Skin epidermis (tissue), 12 donors: ENCODE measurements at regions not wholly inside any gene's neighbourhood (a gene's known extent, or its start where the extent isn't known, plus 50 kb on each side); places are given as distances from the start of the nearest gene placed in this dataset.

ENCODE experiments used
- H3K27ac ChIP-seq, 21 experiments: fragments of 200-600 bp; sonication (generic) in 11 of 21; one replicate each; pipeline ENCODE4 v1.5.0; 2020; ENCODE audit warnings: mild to moderate bottlenecking in 3 of 21, inconsistent platforms in 2 of 21, moderate library complexity in 2 of 21
- H3K4me3 ChIP-seq, 7 experiments: fragments of 200-600 bp; sonication (generic) in 2 of 7; one replicate each; pipeline ENCODE4 v1.5.0; 2020; ENCODE audit warnings: inconsistent platforms in 2 of 7, mild to moderate bottlenecking in 2 of 7, moderate library complexity in 1 of 7

DNA sequence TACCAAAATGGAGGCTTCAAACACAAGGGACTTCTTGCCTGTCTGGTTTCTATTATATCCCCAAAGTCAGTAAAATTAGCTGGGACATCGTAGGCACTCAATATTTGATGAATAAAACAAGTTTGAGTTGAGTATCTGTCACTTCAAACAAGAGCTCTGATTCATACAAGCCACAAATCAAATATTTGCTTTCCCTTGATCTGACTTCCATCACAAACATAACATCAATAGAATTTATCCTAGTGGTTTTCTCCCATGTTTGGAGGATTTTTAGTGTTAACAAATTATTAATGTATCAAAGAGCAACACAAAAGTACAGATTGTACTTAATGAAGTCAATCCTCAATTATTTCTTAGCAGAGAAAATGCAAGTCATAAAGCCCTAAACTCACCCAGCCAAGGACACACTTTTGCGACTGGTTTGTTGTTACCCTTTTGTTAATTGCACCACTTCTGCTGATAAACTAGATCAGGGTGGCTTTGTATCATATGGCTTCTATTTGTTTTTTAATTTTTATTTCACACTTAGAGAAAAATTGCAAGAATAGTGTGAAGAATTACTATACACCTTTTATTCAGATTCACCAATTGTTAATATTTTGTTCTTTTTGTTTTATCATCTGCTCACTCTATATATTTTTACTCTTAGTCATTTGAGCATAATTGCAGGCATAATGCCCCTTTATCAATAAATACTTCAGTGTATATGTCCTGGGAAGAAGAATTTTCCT, 117.4 kb upstream of the PRDM1 start:
- no peak overlapping the region for H3K27ac ChIP-seq
- no peak overlapping the region for H3K4me3 ChIP-seq

DNA sequence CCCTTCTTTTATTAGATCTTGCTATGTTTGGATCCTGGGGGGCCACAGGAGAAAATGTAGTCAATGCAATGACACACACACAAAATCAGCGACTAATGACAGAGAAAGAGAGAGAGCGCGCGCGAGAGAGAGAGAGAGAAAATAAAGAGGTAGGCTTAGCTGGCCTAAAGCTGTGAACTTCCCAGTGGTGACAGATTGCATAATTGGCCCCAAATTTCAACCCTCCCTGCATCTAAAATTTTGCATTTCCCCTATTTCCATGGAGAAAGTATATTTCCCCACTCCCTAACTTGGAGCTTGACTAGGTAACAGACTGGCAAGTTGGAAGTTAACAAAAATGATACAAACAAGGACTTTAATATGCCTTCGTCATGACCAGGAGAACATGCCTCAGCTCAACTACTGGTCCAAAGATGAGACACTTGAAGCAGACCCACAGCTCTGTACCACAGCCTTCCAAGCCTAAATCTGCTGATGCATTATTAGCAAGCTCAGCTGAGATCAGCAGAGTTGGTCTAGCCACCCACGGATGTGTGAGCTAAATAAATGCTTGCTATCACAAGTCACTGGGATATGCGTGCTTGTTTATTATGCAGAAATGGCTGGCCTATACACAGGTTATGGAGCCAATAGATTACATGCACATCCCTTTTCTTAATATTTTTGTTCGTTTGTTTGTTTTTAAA, 118.1 kb upstream of the PRDM1 start:
- no peak overlapping the region for H3K27ac ChIP-seq
- H3K4me3 ChIP-seq, result no peak overlapping the region

DNA sequence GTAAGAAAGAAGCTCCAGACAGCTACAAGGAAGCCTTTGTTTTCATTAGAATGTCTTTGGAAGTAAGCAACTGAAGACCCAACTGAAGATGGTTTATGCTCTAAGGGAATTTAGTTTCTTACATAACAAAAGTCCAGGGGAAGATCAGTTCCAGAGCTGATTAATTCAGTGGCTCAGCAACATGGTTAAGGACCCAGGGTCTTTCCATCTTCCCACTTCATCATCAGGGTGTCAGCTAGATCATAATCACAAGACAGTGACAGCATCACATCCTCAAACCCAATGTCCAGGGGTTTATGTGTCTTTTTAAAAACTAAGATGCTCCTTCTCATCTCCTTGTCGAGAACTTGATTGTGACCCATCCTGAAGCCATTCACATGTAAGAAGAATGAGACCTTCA, 119.7 kb upstream of the PRDM1 start:
- Histone ChIP-seq H3K27ac (no peak overlapping the region), H3K4me3 (no peak overlapping the region)

DNA sequence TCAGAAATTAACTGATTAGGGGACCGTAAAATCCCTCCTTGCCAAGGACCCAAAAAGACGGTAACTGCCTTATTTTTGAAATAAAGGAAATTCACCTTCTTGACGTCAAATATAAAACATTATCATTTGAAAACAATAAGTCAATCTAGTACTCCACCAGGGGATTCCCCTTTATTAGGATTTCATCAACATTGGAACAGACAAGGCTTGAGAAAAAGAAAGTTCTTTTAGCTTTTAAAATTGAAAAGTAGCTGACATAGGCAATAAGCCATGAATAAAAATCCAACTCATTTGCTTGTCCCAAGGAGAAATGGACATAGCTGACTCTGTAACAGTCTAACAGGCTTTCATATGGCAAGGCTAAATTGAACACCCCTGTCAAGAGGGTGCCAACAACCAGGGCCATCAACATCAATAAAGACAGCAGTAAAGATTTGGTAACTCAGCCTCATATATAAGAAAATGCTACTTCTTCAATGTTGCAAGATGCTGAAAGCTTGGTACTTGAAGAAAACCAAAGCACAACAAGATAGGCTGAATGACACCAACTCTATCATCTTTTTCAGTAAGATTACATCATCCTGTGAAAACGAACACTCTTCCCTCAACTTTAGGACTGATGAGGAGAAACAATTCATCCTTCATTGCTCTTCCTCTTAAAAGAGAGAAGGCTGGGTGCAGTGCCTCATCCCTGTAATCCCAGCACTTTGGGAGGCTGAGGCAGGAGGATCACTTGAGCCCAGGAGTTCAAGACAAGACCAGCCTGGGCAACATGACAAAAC, 121.0 kb upstream of the PRDM1 start:
- Histone ChIP-seq H3K27ac (no peak overlapping the region), H3K4me3 (no peak overlapping the region)

DNA sequence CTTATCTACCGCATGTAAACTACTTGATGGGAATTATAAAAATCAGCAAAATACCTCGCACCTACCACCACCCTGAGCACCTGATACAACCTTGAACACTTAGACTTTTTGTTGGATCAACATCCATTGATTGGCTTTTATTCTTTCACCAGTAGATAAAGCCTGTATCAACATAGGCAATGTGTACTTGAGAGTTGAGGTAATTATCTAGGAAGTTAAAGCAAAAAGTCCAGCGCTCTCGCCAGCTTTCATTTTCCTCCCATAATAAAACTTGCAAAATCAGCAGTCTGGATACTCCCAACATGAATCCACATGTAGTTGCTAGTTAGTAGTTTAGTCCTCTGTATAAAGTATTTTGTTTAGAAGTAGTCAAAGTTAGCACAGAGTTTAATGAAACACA, 132.0 kb upstream of the PRDM1 start:
- no peak overlapping the region for H3K4me3 ChIP-seq
- H3K27ac ChIP-seq, result no peak overlapping the region

DNA sequence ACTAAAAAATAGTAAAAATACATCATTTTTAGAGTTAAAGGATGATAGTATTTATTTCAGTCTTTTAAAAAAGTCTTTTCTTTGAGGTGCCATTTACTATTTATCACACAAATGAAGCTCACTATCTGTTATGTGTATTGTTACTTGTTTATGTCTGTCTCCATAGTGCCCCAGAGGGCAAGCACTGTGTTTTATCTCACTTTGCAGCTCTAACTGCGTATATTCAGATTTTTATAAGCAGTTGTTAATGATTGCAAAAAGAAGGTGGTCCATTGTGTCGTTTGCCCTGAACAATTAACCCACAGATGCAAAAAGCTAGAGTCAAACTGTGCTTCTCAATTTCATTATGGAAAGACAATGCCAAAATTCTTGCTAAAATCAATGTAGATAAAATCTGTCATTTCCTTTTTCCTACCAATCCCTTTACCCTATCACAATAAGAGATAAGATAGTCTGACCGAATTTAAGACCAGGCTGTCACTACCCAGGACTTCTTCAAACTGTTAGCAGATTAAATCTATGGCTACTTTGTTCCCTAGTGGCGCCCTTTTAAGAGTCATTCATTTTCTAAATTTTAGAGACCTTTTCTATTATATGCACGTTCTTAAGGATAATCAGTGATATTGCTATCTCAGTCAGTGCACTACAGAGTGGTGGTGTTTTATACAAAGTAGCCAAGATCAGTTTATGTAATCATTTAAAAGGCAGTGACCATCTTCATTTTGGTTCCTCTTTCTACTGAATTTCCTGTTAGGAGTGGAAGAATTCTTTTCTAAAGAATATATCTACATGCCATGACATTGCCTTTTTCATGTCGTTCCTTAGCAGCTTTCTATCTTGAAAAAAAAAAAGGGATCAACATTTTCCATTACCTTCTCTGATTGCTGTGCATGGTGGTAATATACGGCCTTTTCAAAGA, 133.1 kb upstream of the PRDM1 start:
- Histone ChIP-seq H3K27ac (no peak overlapping the region), H3K4me3 (no peak overlapping the region)

DNA sequence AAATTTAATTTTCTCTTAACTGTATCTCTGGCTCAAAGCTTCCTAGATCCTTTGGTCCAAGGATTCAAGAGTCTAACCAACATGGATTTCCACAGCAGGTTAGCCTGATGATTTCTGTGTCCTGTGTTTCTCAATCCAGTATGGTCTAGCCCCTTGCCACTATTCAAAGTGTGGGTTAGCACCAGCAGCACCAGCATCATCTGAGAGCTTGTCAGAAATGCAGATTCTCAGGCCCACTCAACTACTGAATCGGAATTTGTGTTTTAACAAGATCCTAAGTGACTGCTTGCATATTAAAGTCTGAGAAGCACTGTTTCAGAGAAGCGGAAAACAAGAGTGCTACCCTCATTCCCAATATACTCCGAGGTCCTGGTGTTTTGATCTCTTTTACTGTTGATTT, 133.8 kb upstream of the PRDM1 start:
- no peak overlapping the region for H3K27ac ChIP-seq
- no peak overlapping the region for H3K4me3 ChIP-seq

DNA sequence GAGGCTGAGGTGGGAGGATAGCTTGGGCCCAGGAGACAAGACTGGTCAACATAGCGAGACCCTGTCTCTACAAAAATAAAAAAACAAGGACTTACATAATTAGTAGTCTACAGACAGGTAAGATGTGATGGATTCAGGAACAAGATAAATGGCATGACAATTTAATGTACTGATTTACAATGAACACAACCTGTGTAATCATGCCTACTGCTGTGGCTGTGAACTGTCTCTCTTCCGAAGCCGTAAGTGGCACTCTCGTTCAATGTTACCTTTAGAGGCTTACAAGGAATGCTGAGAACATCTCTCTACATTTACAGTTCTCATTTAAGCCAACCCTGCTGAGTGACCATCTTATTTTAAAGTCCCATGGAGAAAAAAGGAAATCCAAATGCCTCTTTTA, 134.8 kb upstream of the PRDM1 start:
- Histone ChIP-seq H3K27ac (no peak overlapping the region), H3K4me3 (no peak overlapping the region)

DNA sequence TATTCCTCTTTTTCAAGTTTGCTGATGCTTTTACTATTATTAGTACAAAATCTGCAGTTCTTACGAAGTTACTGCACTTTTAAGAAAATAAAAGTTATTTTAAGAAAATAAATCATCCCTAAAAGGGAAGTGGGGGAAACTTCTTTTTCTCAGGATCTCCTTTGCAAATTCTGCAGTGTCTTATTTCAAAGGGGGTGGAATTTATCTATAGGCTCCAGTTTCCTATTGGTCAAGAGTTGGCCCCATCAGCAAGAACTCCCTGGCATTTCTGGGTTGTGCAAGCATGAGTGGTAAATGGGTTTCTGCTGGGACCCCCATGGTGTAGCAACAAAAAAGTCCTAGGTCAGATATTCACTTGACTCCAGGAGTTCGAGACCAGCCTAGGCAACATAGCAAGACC, 136.3 kb upstream of the PRDM1 start:
- no peak overlapping the region for H3K27ac ChIP-seq
- no peak overlapping the region for H3K4me3 ChIP-seq

DNA sequence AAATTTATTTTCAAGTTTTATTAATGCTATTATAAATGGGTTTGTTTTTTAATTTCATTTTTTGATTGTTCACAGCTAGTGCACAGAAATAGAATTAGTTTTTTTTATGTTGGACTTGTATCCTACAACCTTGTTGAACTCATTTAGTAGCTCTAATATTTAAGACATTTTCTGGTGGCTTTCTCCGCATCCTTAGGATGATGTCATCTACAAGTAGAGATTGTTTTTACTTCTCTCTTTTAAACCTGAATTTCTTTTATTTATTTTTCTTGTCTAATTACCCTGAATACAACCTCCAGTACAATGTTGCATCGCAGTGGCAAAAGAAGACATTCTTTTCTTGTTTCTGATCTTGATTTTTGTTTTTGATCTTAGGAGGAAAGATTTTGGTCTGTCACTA, 142.6 kb upstream of the PRDM1 start:
- Histone ChIP-seq H3K27ac (no peak overlapping the region), H3K4me3 (no peak overlapping the region)

DNA sequence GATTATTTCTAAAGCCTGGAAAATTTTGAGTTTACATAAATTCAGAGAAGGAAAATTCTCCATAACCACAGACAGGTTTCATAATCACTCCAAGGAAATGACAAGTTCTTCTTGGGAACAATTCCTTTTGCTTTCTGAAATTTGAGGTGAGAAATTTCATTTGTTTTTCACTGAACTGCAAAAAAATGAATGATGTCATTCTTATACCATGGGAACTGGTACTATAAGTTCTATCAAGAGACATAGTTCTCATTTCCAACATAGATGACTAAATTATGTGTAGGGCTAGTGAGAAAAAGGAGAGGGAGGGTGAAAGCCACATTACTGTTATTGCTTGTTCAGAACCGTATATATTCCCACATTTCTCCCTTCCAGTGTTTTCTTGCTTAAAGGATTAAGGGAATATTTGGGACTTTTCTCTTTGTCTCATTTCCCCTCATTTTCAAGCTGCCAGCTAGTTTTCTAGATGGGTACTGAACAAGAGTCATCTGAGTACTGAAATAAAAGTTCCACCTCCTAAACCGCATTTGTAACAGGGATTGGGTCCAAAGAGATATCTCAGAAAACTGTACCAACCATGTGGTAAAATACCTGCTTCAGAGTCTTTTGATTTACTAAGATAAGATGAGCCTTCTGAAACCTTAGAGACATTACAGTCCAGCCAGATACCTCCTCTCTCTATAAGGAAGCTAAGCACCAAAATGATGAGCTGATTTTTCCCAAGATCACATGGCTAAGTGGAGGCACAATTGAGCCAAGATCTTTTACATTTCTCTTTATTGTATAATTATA, 144.3 kb upstream of the PRDM1 start:
- no peak overlapping the region for H3K27ac ChIP-seq

DNA sequence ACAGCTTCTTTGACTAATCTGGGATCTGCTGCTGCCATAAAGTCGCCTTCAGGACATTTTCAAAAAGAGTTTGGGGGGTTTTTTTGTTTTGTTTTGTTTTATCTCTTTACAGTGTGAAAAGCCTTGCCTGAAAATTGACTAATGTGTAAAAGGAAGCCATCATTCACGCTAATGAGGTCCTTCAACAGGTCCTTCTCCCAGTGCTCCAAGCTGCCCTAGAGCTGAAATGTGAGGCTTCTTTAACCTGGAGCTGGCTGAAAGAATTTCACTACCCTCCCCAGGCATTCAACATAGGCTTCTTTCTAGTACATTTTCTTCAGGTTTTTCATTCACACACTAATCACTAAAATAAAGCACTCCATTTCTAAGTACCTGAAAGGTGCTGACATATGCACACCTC, 145.1 kb upstream of the PRDM1 start:
- H3K4me3 ChIP-seq, result no peak overlapping the region
- no peak overlapping the region for H3K27ac ChIP-seq

More for the DNA sequence above, 144.3 kb upstream of the PRDM1 start:
- no peak overlapping the region for H3K4me3 ChIP-seq

DNA sequence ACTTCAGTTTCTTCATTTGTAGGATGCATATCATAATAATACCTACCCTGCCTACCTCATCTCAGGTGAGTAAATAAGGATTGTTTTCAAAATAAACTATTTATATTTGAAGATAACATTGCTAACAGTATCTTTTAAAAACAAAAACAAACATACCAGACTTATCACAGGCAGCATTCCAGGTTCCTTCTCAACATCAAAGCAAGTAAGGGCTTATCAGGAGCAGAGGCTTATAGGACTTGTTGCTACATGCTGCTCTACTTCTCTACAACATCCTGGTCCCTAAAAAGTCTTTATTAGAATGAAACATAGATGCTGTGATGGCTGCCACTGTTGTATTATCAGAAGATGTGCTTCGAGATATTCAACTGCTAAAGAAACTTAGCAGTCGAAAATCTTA, 149.2 kb upstream of the PRDM1 start:
- Histone ChIP-seq H3K27ac (no peak overlapping the region), H3K4me3 (no peak overlapping the region)

DNA sequence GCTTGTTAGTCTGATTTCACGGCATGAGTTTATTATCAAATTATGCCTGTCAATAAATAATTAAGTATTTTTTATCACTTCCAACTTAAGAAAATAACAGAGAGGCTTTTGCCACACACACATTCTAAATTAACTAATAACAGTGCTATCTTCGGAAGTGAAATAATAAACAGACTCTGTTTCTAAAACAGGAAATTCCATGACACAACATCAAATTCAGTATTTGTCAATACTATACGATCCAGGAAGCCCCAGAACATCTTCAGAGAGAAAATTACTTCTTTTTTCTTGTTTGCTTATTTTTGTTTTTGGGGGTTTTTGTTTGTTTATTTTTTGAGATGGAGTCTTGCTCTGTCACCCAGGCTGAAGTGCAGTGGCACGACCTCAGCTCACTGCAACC, 150.7 kb upstream of the PRDM1 start:
- no peak overlapping the region for H3K27ac ChIP-seq
- H3K4me3 ChIP-seq, result no peak overlapping the region

DNA sequence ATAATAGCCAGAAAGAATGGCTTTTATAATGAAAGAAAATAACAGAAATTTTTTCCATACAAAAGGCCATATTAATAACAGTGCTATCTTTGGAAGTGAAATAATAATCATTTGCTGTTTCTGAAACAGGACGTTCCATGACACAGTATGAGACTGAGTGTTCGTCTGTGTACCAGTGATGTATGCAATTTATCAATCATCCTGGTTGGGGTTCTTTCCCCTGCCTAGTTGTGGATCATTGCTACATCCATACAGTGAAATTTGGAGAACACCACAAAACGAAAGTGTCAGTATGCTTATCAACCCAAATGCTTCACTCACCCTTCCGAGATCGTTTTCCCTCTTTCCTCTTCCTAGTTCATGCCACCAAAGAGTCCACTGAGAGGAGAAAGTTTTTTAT, 151.4 kb upstream of the PRDM1 start:
- no peak overlapping the region for H3K4me3 ChIP-seq
- H3K27ac ChIP-seq, result no peak overlapping the region

DNA sequence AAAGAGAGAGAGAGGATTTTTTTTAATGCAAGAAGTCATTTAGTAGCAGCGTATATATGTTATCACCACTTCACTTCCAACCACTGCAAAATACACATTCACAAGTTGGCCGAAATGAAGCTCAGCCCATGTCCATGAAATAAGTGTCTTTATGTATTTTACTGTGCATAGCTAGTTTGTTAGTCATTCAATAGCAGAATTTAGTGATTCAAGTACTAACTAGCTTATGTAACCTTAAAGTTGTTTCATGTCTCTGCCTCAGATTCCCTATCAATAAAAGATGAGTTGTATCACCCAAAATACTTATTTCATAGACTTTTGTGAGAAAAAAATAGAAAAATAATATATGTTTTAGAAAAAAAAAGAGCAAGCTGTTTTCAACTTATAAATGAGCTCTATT, 153.7 kb upstream of the PRDM1 start:
- no peak overlapping the region for H3K4me3 ChIP-seq
- no peak overlapping the region for H3K27ac ChIP-seq

DNA sequence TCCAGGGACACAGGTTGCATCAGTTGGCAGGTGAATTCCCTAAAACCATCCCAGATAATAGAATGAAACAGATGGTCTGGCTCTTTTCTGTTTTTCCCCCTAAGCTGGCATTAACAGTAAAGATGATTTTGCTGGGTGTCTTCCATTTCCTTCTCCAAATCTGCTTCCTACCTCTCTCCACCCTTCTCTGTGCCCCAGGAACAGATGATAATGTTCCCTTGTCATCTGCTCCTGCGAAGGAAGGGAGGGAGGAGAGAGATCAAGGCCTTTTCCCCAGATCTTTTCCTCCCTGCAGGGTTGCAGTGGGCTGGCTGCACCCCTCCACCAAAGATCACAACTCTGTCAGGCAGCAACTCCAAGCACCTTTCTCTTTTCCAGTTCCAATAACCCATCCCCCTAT, 156.5 kb upstream of the PRDM1 start:
- Histone ChIP-seq H3K27ac (no peak overlapping the region), H3K4me3 (no peak overlapping the region)

DNA sequence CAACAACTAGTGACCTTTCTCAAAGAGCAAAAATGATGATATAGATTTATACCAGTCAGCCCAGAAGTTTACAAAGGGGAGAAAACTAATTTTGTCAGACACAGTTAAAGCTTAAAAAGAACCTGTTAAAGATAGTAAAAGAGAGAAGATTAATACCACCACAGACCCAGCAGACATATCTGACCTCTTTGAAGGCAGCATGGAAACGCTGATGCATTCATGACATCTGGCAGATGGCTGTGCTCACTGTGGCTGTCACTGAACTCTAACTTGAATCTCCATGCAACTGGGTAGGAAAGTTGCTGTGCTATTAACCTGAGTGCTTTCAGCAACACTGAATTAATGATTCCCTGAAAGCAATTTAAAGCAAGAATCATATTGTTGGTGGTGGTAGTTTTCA, 159.8 kb upstream of the PRDM1 start:
- Histone ChIP-seq H3K4me3 (no peak overlapping the region), H3K27ac (no peak overlapping the region)

DNA sequence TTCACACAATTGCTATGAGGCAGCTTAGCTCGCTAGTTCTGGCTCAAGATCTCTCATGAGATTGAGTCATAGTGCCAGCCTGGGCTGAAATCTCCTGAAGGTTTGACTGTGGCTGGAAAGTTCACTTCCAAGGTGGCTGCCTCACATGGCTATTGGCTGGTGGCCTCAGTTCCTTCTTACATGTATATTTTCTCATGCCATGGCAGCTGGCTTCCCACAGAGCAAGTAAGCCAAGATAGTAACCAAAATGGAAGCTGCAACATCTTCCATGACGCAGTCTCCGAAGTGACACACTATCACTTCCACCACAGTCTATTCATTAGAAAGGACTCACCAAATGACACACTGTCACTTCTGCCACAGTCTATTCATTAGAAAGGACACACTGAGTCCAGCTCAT, 160.4 kb upstream of the PRDM1 start:
- Histone ChIP-seq H3K4me3 (no peak overlapping the region), H3K27ac (no peak overlapping the region)
